Choroid plexus epithelial cell (primary cell): ENCODE measurements at regions not wholly inside any gene's neighbourhood (a gene's known extent, or its start where the extent isn't known, plus 50 kb on each side); places are given as distances from the start of the nearest gene placed in this dataset.

ENCODE experiments used
- DNase-seq: peaks from one replicate; pipeline ENCODE4 v3.0.0-alpha.2; 2010; ENCODE audit warnings: low read depth
- H3K4me3 ChIP-seq: 2 replicates; pipeline ENCODE4 v1.5.1; 2011; ENCODE audit warnings: low read depth, mild to moderate bottlenecking, control low read depth, low read length, moderate library complexity
- CTCF ChIP-seq: conservative IDR thresholded peaks from 2 replicates; pipeline ENCODE4 v1.5.1; 2011; ENCODE audit warnings: low read depth, mild to moderate bottlenecking, control low read depth, inconsistent platforms, low read length, moderate library complexity

- no peak overlapping the region for H3K4me3 ChIP-seq
Observed at GRCh38 chr5:166948679-166949078, 1342.8 kb upstream of the WWC1 start.

GRCh38 chr5:166952048-166952447 is 1339.4 kb upstream of the WWC1 start:
- no peak overlapping the region for H3K4me3 ChIP-seq
- no peak for TF ChIP-seq CTCF
- DNase-seq = no peak

More at GRCh38 chr5:166948679-166949078, 1342.8 kb upstream of the WWC1 start:
- no peak for DNase-seq
- no peak for TF ChIP-seq CTCF

GRCh38 chr5:166957782-166958181 is 1333.7 kb upstream of the WWC1 start:
- H3K4me3 ChIP-seq = no peak overlapping the region
- no peak for DNase-seq
- TF ChIP-seq CTCF = no peak

- TF ChIP-seq CTCF = no peak
Observed at GRCh38 chr5:166959766-166960165, 1331.7 kb upstream of the WWC1 start.

GRCh38 chr5:166961028-166961427 is 1330.4 kb upstream of the WWC1 start:
- no peak overlapping the region for H3K4me3 ChIP-seq
- peak; percentile 8 for DNase-seq
- TF ChIP-seq CTCF = peak; percentile 4

More at GRCh38 chr5:166959766-166960165, 1331.7 kb upstream of the WWC1 start:
- DNase-seq = no peak
- no peak overlapping the region for H3K4me3 ChIP-seq

- H3K4me3 ChIP-seq = no peak overlapping the region
- DNase-seq = no peak
Observed at GRCh38 chr5:166961913-166962312, 1329.5 kb upstream of the WWC1 start.

More at GRCh38 chr5:166961913-166962312, 1329.5 kb upstream of the WWC1 start:
- TF ChIP-seq CTCF = no peak
